GM19324 (cell line): ENCODE measurements at regions not wholly inside any gene's neighbourhood (a gene's known extent, or its start where the extent isn't known, plus 50 kb on each side); places are given as distances from the start of the nearest gene placed in this dataset.
"Not testable (repeated sequence)": the region's sequence is repeated elsewhere in the genome, so short reads cannot be mapped to it uniquely, and the experiment has no call there.

Source experiments
- ATAC-seq: cut with Tn5 transposase; IDR thresholded peaks from one replicate; pipeline ENCODE4 v1.9.1; 2021; ENCODE audit warnings: mild to moderate bottlenecking, moderate library complexity; ENCODE audit not compliant: unreplicated experiment, low FRiP score

- not testable (repeated sequence) for ATAC-seq
These were observed 55.6 kb upstream of the CRYM start for GRCh38 chr16:21333683-21334082.
